Smooth muscle cell of the brain vasculature (primary cell): ENCODE measurements at regions not wholly inside any gene's neighbourhood (a gene's known extent, or its start where the extent isn't known, plus 50 kb on each side); places are given as distances from the start of the nearest gene placed in this dataset.
"Not testable (repeated sequence)": the region's sequence is repeated elsewhere in the genome, so short reads cannot be mapped to it uniquely, and the experiment has no call there.

ENCODE experiments used
- DNase-seq: peaks from one replicate; pipeline ENCODE4 v3.0.0-alpha.2; 2012; ENCODE audit warnings: low read depth, low spot score

GRCh38 chr1:212495766-212496494 is 63.2 kb downstream of the NENF start:
- no peak for DNase-seq

DNA sequence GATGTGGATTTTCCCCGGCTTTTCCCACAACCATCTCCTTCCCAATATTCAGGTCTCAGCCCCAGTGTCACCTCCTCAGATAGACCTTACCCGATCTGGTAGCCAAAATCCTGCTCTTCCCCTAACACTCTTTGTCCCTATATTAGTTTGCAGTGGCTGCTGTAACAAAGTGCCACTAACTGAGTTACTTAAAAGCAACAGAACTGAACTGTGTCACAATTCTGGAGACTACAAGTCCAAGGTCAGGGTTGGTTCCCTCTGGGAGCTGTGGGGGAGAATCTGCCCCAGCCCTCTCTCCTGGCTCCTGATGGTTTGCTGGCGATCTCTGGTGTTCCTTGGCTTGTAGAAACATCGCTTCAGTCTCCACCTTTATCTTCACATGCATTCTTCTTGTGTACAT is 64.0 kb downstream of the NENF start:
- DNase-seq, result no peak

DNA sequence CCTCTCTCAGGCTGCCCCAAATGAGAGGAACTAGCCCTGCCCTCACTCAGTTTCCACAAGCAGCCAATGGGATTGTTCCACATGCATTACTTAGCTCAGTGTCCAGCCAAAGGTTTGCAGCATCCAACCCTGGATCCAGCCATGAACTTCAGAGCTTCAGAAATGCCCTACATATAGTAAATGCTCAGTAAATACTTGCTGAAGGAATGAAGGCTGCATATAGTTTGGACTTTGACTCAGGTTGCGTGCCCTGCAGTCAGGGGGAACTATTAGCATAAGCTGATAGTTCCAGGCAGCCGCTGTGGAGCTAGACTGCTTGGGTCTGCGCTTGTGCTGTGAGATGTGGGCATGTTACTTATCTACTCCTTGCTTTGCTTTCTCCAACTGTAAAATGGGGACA is 64.8 kb downstream of the NENF start:
- DNase-seq, result no peak

DNA sequence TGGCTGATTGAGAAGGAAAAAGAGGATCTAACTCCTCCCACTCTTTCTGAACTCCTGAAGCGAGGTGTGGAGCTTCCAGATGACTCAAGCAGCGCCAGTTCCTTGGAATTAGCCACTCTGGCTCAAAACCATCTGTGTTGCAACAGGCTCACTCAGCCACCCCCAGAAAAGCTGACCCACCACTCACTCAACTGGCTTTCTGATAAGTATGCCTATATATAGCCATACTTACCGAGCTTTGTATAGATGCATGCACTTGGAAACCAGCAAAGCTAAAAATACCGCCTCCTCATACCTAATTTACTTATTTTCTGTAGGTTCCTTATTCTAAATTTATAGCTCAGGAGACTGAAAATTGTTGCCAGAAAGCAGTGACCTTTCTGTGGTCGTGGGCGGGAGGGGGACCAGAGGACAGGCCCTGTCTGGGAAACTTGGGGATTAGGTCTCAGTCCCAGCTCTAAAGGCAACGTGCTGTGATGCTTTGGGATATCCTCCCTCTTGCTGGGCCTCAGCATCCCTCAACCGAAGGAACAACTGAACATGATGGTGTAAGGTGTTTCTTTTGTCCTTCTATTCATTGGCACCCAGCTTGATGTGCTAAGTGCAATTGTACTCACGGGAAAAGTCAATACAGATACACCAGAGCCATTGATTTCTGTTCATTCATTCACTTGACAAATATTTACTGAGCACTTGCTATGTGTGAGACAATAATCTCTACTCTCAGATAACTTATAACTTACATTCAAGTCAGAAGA is 65.7 kb downstream of the NENF start:
- no peak for DNase-seq

DNA sequence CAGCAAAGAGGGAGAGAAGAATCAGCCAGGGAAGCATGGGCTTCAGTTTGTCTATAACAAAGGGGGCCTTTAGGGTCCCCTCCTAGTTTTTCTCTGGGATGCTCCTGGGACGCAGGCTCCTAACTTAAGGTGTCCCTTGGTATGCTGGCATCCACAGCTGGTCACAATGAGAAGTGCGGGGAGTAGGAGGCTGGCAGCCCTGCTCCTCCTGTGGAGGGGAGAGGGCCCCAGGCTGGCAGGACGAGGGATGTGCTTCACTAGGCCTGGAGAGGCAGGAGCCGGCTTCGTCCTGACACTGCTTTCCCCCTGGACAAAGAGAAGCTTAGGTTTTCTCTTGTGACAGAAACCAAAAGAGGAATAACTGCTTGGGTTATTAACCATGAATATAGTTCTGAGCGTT is 67.6 kb downstream of the NENF start:
- no peak for DNase-seq

DNA sequence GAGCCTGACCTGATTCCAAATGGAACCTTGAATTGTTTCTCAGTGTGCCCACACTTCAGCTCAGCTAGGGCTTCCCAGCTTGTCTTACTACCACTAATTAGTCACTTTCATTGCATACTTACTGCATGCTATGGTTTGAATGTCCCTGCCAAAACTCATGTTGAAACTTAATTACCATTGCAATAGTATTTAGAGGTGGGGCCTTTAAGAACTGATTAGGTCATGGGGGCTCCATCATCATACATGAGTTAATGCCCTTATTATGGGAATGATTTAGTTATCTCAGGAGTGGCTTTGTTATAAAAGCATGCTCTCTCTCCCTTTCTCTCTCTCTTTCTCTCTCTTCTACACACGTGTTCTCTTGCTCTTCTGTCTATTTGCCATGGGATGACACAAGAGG is 68.3 kb downstream of the NENF start:
- no peak for DNase-seq

DNA sequence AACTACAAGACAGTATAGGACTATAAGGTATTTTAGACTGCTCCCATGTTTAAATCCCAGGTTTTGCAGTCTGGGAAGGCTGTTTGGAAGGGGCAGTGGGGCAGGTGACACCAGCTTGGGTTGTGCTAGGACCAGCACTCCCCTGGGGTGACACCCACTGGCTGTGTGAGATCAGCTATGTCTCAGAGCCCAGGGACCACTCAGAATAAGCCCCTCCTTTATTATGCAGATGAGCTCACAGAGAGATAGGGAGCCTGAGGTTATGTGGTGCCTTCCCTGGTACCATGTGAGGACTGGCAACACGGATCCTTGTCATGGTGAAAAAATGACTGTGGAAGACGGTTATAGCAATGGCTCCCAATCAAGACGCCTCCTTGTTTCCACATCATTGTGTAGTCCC is 71.0 kb downstream of the NENF start:
- no peak for DNase-seq

DNA sequence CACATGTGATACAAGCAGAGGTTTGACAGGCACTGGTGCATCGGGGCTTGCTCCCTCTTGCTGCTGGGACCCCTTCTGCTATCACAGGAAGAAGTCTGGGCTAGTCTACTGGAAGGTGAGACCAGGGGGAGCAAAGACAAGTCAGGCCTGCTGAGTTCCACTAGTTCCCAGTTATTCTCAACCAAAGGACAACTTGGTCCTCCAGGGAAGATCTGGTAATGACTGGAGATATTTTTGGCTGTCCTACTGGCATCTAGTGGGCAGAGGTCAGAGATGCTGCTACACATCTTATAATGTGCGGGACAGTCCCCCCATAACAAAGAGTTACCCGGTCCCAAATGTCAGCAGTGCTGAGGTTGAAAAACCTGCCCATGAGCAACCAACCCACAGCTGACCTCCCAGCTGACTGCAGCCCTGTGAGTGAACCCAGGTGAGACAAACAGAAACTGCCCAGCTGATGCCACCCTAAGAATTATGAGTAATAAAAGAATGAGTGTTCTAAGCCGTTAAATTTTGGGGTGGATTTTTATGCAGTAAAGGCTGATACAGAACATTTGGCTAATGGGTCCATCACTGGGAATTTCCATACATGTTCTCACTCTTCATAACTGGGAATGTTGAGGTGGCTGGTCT is 71.6 kb downstream of the NENF start:
- no peak for DNase-seq

- no peak for DNase-seq
Measured at GRCh38 chr1:212506666-212507065, 73.9 kb downstream of the NENF start.

- no peak for DNase-seq
Measured at GRCh38 chr1:212507369-212507768, 74.6 kb downstream of the NENF start.

DNA sequence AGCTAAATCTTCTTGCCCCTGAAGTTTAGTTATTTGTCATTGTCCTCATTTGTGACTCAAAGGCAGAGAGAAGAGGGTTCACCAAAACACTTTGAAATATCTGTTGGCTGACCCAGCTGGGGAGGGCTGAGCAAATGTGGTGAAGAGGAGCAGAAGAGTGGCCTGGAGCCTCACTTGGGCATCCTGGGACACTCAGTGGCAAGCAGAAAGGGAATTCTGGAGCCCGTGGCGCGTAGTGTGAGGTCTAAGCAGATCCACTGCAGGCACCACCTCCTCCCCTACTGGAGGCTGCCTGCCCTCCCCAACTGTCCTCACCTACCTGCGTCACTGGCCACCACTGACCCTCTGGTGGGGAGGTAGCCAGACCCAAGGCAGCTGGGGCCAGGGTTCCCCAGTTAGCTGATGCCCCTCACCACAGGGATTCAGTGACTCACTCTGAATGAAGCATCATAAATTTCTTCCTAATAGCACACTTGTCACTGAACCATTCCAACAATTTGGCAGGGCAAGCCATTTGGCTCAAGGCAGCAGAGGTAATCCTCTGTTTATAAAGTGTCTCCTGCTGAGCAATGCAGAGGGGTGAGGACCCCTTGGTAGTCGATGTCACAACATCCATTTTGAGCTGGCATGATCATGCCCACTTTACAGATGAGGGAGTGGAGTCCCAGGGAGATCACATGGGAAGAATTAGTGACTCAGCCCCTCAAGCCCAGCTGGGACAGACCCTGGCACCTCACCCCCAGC is 80.3 kb downstream of the NENF start:
- no peak for DNase-seq

DNA sequence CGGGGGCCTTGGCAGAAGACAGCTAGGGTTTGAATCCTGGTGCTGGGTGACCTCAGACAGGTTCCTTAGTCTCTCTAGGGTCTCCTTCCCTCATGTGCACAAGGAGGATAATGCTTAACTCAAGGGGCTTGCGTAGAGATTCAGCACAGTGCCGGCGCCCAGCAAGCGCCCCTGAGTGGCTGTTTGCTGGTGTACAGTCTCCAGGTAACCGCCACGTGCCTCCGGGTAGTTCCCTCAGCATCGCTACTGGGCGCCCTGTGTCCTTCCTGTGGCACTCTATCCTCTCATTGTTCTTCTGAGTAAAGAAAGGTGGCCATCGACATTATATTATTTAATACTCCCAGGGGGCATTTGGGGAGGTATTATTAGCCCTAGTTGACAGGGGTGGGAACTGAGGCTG is 80.9 kb downstream of the NENF start:
- DNase-seq, result no peak

- DNase-seq, result no peak
Measured at GRCh38 chr1:212514056-212514614, 81.4 kb downstream of the NENF start.

GRCh38 chr1:212514782-212515181 is 82.1 kb downstream of the NENF start:
- no peak for DNase-seq

DNA sequence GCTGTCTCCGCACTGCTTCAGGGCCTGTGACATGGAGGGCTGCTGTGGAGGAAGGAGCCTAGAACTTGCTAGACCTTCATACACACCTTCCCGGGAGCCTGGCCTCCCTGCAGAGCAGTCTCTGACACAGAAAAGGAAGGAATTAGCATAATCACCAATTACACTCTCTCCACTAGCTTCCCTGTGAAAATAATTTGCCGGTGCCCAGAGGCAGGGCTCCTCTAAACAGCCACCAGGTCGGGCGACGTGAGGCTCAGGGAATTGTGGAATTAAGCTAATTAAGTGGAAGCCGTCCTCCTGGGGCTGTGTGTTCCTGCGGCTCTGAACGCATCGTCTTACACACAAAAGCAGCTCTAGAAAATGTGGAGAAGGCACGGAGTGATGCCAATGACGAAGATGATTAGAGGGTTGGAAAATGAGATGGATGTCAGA is 82.6 kb downstream of the NENF start:
- DNase-seq, result no peak

GRCh38 chr1:212516012-212516411 is 83.3 kb downstream of the NENF start:
- DNase-seq, result not testable (repeated sequence)

DNA sequence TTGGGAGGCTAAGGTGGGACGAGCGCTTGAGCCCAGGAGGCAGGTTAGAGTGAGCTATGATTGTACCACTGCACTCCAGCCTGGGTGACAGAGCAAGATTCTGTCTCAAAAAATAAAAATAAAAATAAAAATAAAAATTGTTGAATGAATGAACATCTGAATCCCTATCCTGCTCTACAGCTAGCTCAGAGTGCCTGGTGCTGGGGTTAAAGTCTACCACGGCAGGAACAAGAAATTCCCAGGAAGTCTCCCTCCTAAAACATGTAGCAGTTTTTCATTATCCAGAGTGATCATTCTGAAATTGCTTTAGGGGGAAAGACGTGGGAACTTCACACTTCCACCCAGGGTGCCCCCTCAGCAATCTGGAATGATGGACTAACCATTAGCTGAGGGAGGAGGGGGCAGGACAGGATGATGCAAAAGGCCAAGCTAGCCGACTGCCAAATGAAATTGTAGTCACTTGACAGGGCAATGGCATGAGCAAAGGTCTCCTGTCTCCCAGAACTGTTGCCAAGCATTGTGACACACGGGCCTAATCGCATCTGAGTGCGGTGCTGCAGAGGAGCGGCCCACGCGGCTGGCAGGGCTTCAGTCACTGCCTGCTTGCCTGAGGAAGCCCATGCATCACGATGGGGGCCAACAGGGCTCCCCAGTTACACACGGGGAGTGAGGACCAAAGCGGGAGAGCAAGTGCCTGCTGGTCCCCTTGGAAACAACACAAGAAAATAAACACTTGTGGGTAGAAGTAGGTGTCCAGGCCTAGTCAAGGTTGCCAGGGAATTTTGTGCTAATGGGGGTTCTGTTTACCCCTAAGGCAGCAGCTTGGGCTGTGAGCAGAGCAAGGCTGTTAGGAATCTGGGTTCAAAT is 85.7 kb downstream of the NENF start:
- no peak for DNase-seq

DNA sequence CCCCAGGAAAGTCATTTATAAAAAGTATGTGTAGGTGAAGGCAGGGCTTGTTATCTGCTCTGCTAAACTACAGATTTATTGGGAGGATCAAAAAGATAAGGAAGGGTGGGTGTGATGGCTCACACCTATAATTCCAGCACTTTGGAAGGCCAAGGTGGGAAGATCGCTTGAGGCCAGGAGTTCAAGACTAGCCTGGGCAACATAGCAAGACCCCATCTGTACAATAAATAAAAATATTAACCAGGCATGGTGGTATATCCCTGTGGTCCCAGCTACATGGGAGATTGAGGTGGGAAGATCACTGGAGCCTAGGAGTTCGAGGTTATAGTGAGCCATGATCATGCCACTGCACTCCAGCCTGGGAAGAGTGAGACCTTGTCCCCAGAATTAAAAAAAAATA is 86.4 kb downstream of the NENF start:
- DNase-seq, result no peak

- no peak for DNase-seq
Measured at GRCh38 chr1:212520299-212520698, 87.6 kb downstream of the NENF start.

- no peak for DNase-seq
Measured at GRCh38 chr1:212520746-212521145, 87.8 kb upstream of the ATF3 start.
